ENCODE measurements at regions not wholly inside any gene's neighbourhood (a gene's known extent, or its start where the extent isn't known, plus 50 kb on each side); places are given as distances from the start of the nearest gene placed in this dataset.

- no peaks in the 10 kb centered on the region for H3K4me1 ChIP-seq
- no peak for DNase-seq (ENCODE audit: extremely low spot score in 2 of 2)
- intact Hi-C loops (cut with DNase I), result no loop called here
- no peak for TF ChIP-seq POLR2AphosphoS5 (IDR thresholded peaks at IDR 0.05; ENCODE audit: insufficient read depth in 1 of 2, low read depth in 1 of 2)
- no peak for TF ChIP-seq POLR2A (IDR thresholded peaks at IDR 0.05)
- TF ChIP-seq CTCF (IDR thresholded peaks at IDR 0.05), result no peak
- H3K27ac ChIP-seq, result no peak overlapping the region
- no peak overlapping the region for H3K4me3 ChIP-seq
- no peaks in the 10 kb centered on the region for H3K9me3 ChIP-seq
- H3K27me3 ChIP-seq, result no peaks in the 10 kb centered on the region
- no peaks in the 10 kb centered on the region for H3K36me3 ChIP-seq
Observed at GRCh38 chr4:72679666-72680065, 110.6 kb upstream of the ADAMTS3 start.

- H3K4me1 ChIP-seq, result no peaks in the 10 kb centered on the region
- no peak for TF ChIP-seq POLR2AphosphoS5 (IDR thresholded peaks at IDR 0.05; ENCODE audit: insufficient read depth in 1 of 2, low read depth in 1 of 2)
- DNase-seq (ENCODE audit: extremely low spot score in 2 of 2), result no peak
- no peaks in the 10 kb centered on the region for H3K9me3 ChIP-seq
- no peaks in the 10 kb centered on the region for H3K27me3 ChIP-seq
- no peak overlapping the region for H3K27ac ChIP-seq
- intact Hi-C loops (cut with DNase I), result no loop called here
- no peaks in the 10 kb centered on the region for H3K36me3 ChIP-seq
- H3K4me3 ChIP-seq, result no peak overlapping the region
Observed at GRCh38 chr4:72677886-72678285, 108.9 kb upstream of the ADAMTS3 start.

- no peaks in the 10 kb centered on the region for H3K4me1 ChIP-seq
- H3K4me3 ChIP-seq, result no peak overlapping the region
- H3K9me3 ChIP-seq, result no peaks in the 10 kb centered on the region
- no peak overlapping the region for H3K27ac ChIP-seq
- intact Hi-C loops (cut with DNase I), result no loop called here
- no peaks in the 10 kb centered on the region for H3K27me3 ChIP-seq
- H3K36me3 ChIP-seq, result no peaks in the 10 kb centered on the region
- DNase-seq (ENCODE audit: extremely low spot score in 2 of 2), result no peak
- TF ChIP-seq CTCF (IDR thresholded peaks at IDR 0.05) (no peak), POLR2AphosphoS5 (IDR thresholded peaks at IDR 0.05; ENCODE audit: insufficient read depth in 1 of 2, low read depth in 1 of 2) (no peak), POLR2A (IDR thresholded peaks at IDR 0.05) (no peak)
Observed at GRCh38 chr4:72677265-72677664, 108.2 kb upstream of the ADAMTS3 start.

- H3K36me3 ChIP-seq, result no peaks in the 10 kb centered on the region
- no peaks in the 10 kb centered on the region for H3K9me3 ChIP-seq
- H3K27me3 ChIP-seq, result no peaks in the 10 kb centered on the region
- no peak overlapping the region for H3K27ac ChIP-seq
- H3K4me3 ChIP-seq, result no peak overlapping the region
- H3K4me1 ChIP-seq, result no peaks in the 10 kb centered on the region
- intact Hi-C loops (cut with DNase I), result no loop called here
- DNase-seq (ENCODE audit: extremely low spot score in 2 of 2), result no peak
- TF ChIP-seq POLR2A (IDR thresholded peaks at IDR 0.05), result no peak
- TF ChIP-seq CTCF (IDR thresholded peaks at IDR 0.05), result no peak
- TF ChIP-seq POLR2AphosphoS5 (IDR thresholded peaks at IDR 0.05; ENCODE audit: insufficient read depth in 1 of 2, low read depth in 1 of 2), result no peak
Observed at GRCh38 chr4:72671980-72672379, 103.0 kb upstream of the ADAMTS3 start.

GRCh38 chr4:72670521-72670920 lies 101.5 kb upstream of the ADAMTS3 start:
- no peak overlapping the region for H3K27ac ChIP-seq
- H3K27me3 ChIP-seq, result no peaks in the 10 kb centered on the region
- no peaks in the 10 kb centered on the region for H3K9me3 ChIP-seq
- no peak for TF ChIP-seq CTCF (IDR thresholded peaks at IDR 0.05)
- no peak for TF ChIP-seq POLR2AphosphoS5 (IDR thresholded peaks at IDR 0.05; ENCODE audit: insufficient read depth in 1 of 2, low read depth in 1 of 2)
- TF ChIP-seq POLR2A (IDR thresholded peaks at IDR 0.05), result no peak
- H3K4me3 ChIP-seq, result no peak overlapping the region
- intact Hi-C loops (cut with DNase I), result no loop called here
- no peaks in the 10 kb centered on the region for H3K36me3 ChIP-seq
- no peaks in the 10 kb centered on the region for H3K4me1 ChIP-seq
- no peak for DNase-seq (ENCODE audit: extremely low spot score in 2 of 2)

GRCh38 chr4:72666910-72667309 lies 97.9 kb upstream of the ADAMTS3 start:
- TF ChIP-seq POLR2AphosphoS5 (IDR thresholded peaks at IDR 0.05; ENCODE audit: insufficient read depth in 1 of 2, low read depth in 1 of 2) (no peak), CTCF (IDR thresholded peaks at IDR 0.05) (no peak)
- no peaks in the 10 kb centered on the region for H3K9me3 ChIP-seq
- H3K4me3 ChIP-seq, result no peak overlapping the region
- H3K27me3 ChIP-seq, result no peaks in the 10 kb centered on the region
- H3K36me3 ChIP-seq, result no peaks in the 10 kb centered on the region
- no peak for DNase-seq (ENCODE audit: extremely low spot score in 2 of 2)
- intact Hi-C loops (cut with DNase I), result loop anchor here (5.0 kb wide), 1 partner anchor 1025 kb away; no protein-coding TSS in a partner anchor
- H3K4me1 ChIP-seq, result no peaks in the 10 kb centered on the region
- H3K27ac ChIP-seq, result no peak overlapping the region
